Adrenal gland (tissue), 5 donors: ENCODE measurements at regions not wholly inside any gene's neighbourhood (a gene's known extent, or its start where the extent isn't known, plus 50 kb on each side); places are given as distances from the start of the nearest gene placed in this dataset.

Source experiments
- CTCF ChIP-seq, 6 experiments: fragments of 450-650 bp in 4 of 6; fragments of 200-600 bp in 2 of 6; sonication (generic) in 1 of 6; IDR thresholded peaks; 1 replicate in 5 of 6; 2 replicates in 1 of 6; pipeline versions ENCODE4 v1.5.1 to v1.8.0; 2016 to 2021; ENCODE audit warnings: antibody characterized with exemption in 6 of 6, mild to moderate bottlenecking in 2 of 6, moderate library complexity in 1 of 6
- POLR2A ChIP-seq, 2 donors: fragments of 450-650 bp; IDR thresholded peaks; one replicate each; pipeline ENCODE4 v1.6.1; 2017; ENCODE audit warnings: antibody characterized with exemption in 2 of 2, mild to moderate bottlenecking in 2 of 2, moderate library complexity in 1 of 2
- donor health status: DM: no; HTN: no; CAD: no.

DNA sequence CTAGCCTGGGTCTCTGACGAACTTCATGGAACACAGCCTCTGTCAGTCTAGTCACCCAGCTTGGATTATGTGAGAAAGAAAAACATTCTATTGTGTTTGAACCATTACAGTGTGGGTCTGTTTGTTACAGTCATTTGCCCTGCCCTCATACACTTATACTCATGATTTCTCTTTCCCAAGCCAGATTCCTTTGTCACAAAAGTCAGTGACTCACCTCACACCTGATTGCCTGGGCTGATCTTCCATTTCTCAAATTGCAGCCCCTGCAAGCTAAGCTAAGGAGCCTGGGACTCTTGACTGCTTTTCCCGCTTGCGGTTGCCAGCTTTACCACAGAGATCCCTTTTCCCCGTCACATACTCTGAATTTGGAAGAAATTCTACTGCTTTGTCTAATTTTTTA lies 395.9 kb downstream of the SAMD5 start:
- TF ChIP-seq CTCF (IDR thresholded peaks at IDR 0.05) = no peak
- TF ChIP-seq POLR2A (IDR thresholded peaks at IDR 0.05) = no peak
